Panc1 (cell line): ENCODE measurements at regions not wholly inside any gene's neighbourhood (a gene's known extent, or its start where the extent isn't known, plus 50 kb on each side); places are given as distances from the start of the nearest gene placed in this dataset.

Source experiments
- ATAC-seq: fragments of 200-7000 bp; cut with Tn5 transposase; 2 replicates; pipeline ENCODE4 v1.9.1; 2020; ENCODE audit warnings: mild to moderate bottlenecking, moderate library complexity
- BruUV-seq: library from RNA; stranded (reverse); fragments of 400-500 nt; replicated peaks from 2 replicates; lab custom pipeline; 2021; lab: Mats Ljungman, UMichigan
- CTCF ChIA-PET: fragments of 300-600 bp; sonication (Branson Sonifier 250); formaldehyde crosslinking; loops from one replicate; lab custom pipeline; 2022; ENCODE audit warnings: antibody characterized with exemption; lab: Charles Lee
- POLR2A ChIA-PET: fragments of 300-600 bp; sonication (Branson Sonifier 250); formaldehyde crosslinking; loops from one replicate; lab custom pipeline; 2022; ENCODE audit warnings: antibody characterized with exemption; lab: Charles Lee
- DNase-seq: peaks from one replicate; pipeline ENCODE4 v3.0.0-alpha.2; 2010; ENCODE audit warnings: low read depth, low spot score
- H3K27ac ChIP-seq: 2 replicates; pipeline ENCODE4 v1.5.1; 2011; ENCODE audit warnings: mild to moderate bottlenecking, low read length, inconsistent platforms
- H3K27me3 ChIP-seq: fragments of 200-500 bp; sonication (Bioruptor generic); 2 replicates; pipeline ENCODE4 v1.6.0; 2014; ENCODE audit warnings: low read length, inconsistent platforms; ENCODE audit not compliant: control insufficient read depth, insufficient read depth
- H3K36me3 ChIP-seq: fragments of 200-500 bp; sonication (Bioruptor generic); 2 replicates; pipeline ENCODE4 v1.5.1; 2014; ENCODE audit warnings: inconsistent platforms, mild to moderate bottlenecking, low read length, moderate library complexity; ENCODE audit not compliant: control insufficient read depth, insufficient read depth
- H3K4me1 ChIP-seq: 2 replicates; pipeline ENCODE4 v1.5.1; 2011; ENCODE audit warnings: inconsistent platforms, mild to moderate bottlenecking, low read length, moderate library complexity; ENCODE audit not compliant: control insufficient read depth, insufficient read depth
- H3K4me3 ChIP-seq, 2 experiments: 2 replicates each; pipeline ENCODE4 v1.5.1; 2011 to 2012; ENCODE audit warnings: low read depth in 2 of 2, low read length in 2 of 2, mild to moderate bottlenecking in 2 of 2, inconsistent platforms in 1 of 2, moderate library complexity in 1 of 2
- H3K9me3 ChIP-seq: fragments of 200-500 bp; sonication (Bioruptor generic); 2 replicates; pipeline ENCODE4 v1.5.1; 2014; ENCODE audit warnings: low read depth, mild to moderate bottlenecking, inconsistent platforms, low read length, moderate library complexity; ENCODE audit not compliant: control insufficient read depth, insufficient read depth
- POLR2AphosphoS5 ChIP-seq: IDR thresholded peaks from 2 replicates; pipeline ENCODE4 v1.6.1; 2012; ENCODE audit warnings: mild to moderate bottlenecking, low read depth, low read length, moderate library complexity
- SIN3A ChIP-seq: IDR thresholded peaks from 2 replicates; pipeline ENCODE4 v1.6.1; 2012; ENCODE audit warnings: low read depth, mild to moderate bottlenecking, low read length, moderate library complexity, borderline replicate concordance; ENCODE audit not compliant: insufficient read depth
- TCF7L2 ChIP-seq: IDR thresholded peaks from 2 replicates; pipeline ENCODE4 v1.6.1; 2011; ENCODE audit warnings: mild to moderate bottlenecking, low read depth, low read length, inconsistent platforms
- in situ Hi-C: cut with HindIII; loops from 2 replicates; pipeline ENCODE4 v1.10.0; 2016; ENCODE audit warnings: low sequenced_read_pairs, low pct_unique_long_range_greater_than_20kb
- intact Hi-C: fragments of 100-400 bp; cut with micrococcal nuclease; formaldehyde crosslinking; loops from one replicate; pipeline ENCODE4 v1.10.0; 2022; ENCODE audit not compliant: unreplicated experiment
- TF ChIP-seq, protein P1 (sequence below), 2 experiments: IDR thresholded peaks; 2 replicates each; pipeline ENCODE4 v1.6.1; 2011 to 2012; ENCODE audit warnings: low read depth in 2 of 2, control low read depth in 1 of 2, low read length in 1 of 2, mild to moderate bottlenecking in 1 of 2, moderate library complexity in 1 of 2; ENCODE audit not compliant: insufficient read depth in 1 of 2
- TF ChIP-seq, protein P2 (sequence below): fragments of 450-650 bp; IDR thresholded peaks from 2 replicates; pipeline ENCODE4 v1.5.1; 2017; ENCODE audit warnings: mild to moderate bottlenecking

DNA sequence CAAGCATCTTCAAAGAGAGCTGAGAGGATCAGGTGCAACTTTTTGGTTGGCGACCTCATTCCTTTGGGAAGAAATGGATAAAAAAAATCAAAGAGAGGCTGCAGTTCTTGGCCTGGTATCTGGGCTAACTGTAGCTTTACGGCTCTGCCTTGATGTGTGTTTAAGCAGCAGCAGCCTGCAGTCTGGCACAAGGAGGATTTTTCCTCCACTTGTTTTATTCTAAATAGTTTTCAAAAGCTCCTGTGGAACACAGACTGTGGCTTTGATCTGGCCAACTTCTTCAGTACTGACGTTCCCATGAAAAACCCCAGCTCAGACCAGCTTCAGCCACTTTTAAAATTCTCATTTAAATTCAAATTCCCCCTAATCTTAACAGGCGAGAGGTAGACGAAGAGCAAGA, 137.3 kb downstream of the HDGFL1 start:
- ATAC-seq (no peak), DNase-seq (no peak)
- BruUV-seq = no TSS peak
- ChIA-PET POLR2A (no interaction called here), CTCF (no interaction called here)
- Histone ChIP-seq H3K36me3 (no peaks in the 10 kb centered on the region), H3K4me1 (no peaks in the 10 kb centered on the region), H3K27me3 (no peaks in the 10 kb centered on the region), H3K27ac (no peak overlapping the region), H3K9me3 (no peaks in the 10 kb centered on the region), H3K4me3 (no peak overlapping the region)
- intact Hi-C loops = no loop called here
- in situ Hi-C loops = no loop called here
- TF ChIP-seq, protein P1, sequence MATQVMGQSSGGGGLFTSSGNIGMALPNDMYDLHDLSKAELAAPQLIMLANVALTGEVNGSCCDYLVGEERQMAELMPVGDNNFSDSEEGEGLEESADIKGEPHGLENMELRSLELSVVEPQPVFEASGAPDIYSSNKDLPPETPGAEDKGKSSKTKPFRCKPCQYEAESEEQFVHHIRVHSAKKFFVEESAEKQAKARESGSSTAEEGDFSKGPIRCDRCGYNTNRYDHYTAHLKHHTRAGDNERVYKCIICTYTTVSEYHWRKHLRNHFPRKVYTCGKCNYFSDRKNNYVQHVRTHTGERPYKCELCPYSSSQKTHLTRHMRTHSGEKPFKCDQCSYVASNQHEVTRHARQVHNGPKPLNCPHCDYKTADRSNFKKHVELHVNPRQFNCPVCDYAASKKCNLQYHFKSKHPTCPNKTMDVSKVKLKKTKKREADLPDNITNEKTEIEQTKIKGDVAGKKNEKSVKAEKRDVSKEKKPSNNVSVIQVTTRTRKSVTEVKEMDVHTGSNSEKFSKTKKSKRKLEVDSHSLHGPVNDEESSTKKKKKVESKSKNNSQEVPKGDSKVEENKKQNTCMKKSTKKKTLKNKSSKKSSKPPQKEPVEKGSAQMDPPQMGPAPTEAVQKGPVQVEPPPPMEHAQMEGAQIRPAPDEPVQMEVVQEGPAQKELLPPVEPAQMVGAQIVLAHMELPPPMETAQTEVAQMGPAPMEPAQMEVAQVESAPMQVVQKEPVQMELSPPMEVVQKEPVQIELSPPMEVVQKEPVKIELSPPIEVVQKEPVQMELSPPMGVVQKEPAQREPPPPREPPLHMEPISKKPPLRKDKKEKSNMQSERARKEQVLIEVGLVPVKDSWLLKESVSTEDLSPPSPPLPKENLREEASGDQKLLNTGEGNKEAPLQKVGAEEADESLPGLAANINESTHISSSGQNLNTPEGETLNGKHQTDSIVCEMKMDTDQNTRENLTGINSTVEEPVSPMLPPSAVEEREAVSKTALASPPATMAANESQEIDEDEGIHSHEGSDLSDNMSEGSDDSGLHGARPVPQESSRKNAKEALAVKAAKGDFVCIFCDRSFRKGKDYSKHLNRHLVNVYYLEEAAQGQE (IDR thresholded peaks at IDR 0.05; ENCODE audit: insufficient read depth in 1 of 2, low read depth in 2 of 2, low read length in 1 of 2) = no peak
- TF ChIP-seq SIN3A = no peak
- TF ChIP-seq, protein P2, sequence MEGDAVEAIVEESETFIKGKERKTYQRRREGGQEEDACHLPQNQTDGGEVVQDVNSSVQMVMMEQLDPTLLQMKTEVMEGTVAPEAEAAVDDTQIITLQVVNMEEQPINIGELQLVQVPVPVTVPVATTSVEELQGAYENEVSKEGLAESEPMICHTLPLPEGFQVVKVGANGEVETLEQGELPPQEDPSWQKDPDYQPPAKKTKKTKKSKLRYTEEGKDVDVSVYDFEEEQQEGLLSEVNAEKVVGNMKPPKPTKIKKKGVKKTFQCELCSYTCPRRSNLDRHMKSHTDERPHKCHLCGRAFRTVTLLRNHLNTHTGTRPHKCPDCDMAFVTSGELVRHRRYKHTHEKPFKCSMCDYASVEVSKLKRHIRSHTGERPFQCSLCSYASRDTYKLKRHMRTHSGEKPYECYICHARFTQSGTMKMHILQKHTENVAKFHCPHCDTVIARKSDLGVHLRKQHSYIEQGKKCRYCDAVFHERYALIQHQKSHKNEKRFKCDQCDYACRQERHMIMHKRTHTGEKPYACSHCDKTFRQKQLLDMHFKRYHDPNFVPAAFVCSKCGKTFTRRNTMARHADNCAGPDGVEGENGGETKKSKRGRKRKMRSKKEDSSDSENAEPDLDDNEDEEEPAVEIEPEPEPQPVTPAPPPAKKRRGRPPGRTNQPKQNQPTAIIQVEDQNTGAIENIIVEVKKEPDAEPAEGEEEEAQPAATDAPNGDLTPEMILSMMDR = no peak
- no peak for TF ChIP-seq TCF7L2
- TF ChIP-seq POLR2AphosphoS5 = no peak

DNA sequence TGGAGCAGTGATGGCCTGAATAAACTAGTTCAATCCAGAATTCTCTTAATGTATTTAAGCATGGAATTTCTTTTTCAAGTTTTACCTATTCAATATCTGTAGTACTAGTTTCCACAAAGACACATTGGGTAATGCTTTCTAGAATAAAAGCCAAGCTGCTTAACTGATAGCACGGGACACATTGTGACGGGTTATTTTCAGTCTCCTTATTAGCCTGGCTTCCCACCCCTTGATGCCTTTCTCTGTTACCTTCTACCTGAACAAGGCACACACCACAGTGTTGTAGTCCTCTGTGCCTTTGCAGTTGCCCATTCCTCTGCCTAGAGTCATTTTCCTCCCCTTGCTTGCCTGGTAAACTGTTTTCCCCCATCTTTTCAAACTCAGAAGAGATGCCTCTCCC, 139.1 kb downstream of the HDGFL1 start:
- POLR2A ChIA-PET = no interaction called here
- intact Hi-C loops = no loop called here

More for the DNA sequence above, 139.1 kb downstream of the HDGFL1 start:
- ATAC-seq (no peak), DNase-seq (no peak)
- CTCF ChIA-PET = no interaction called here
- H3K27ac ChIP-seq = no peak overlapping the region
- H3K36me3 ChIP-seq = no peaks in the 10 kb centered on the region
- H3K9me3 ChIP-seq = no peaks in the 10 kb centered on the region
- in situ Hi-C loops = no loop called here
- no peak overlapping the region for H3K4me3 ChIP-seq
- no TSS peak for BruUV-seq
- TF ChIP-seq POLR2AphosphoS5 (no peak), TCF7L2 (no peak), SIN3A (no peak)
- TF ChIP-seq, protein P1 (IDR thresholded peaks at IDR 0.05; ENCODE audit: insufficient read depth in 1 of 2, low read depth in 2 of 2, low read length in 1 of 2) = no peak
- TF ChIP-seq, protein P2 = no peak
- H3K4me1 ChIP-seq = no peaks in the 10 kb centered on the region
- no peaks in the 10 kb centered on the region for H3K27me3 ChIP-seq
